GM18909 (cell line): ENCODE measurements at regions not wholly inside any gene's neighbourhood (a gene's known extent, or its start where the extent isn't known, plus 50 kb on each side); places are given as distances from the start of the nearest gene placed in this dataset.

Experiments
- ATAC-seq: cut with Tn5 transposase; IDR thresholded peaks from one replicate; pipeline ENCODE4 v1.9.1; 2021; ENCODE audit warnings: mild to moderate bottlenecking; ENCODE audit not compliant: unreplicated experiment, poor library complexity

DNA sequence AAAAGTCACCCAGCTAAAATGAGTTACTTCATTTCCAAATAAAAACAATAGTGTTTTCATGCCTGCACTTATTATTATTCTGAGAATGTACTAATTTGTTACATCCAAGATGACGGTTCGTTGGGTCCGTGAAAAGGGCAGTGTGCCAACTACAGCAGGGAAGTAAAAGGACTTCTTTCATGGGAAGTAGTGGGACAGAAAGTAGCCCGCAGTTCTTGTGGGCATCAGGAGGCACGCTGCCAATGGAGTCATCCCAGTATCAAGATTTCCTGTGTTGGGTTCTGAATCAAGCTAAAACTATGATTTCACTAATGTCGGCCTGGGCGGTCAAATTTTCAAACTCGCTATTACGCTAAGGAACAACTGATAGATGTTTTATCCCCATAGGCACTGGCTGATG is 254.5 kb upstream of the SOX2 start:
- no peak for ATAC-seq

DNA sequence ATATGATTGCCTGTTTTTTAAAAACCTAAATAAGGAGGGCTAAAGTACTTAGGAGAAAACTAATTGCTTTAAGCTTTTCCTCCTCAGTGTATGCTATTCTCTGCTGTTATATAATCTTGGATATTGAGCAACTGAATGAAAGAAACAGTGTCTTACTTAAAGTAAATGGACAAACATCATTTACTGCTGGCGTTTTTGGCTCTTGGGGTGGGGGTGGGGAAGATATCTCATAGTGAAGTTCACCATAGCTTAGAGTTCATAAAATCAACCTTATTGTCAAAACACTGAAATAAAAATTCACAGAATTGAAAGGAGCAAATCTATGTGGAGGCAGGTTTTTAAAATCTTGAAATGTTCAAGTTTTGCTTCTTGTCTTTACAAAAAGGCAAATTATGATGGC is 256.4 kb upstream of the SOX2 start:
- no peak for ATAC-seq

DNA sequence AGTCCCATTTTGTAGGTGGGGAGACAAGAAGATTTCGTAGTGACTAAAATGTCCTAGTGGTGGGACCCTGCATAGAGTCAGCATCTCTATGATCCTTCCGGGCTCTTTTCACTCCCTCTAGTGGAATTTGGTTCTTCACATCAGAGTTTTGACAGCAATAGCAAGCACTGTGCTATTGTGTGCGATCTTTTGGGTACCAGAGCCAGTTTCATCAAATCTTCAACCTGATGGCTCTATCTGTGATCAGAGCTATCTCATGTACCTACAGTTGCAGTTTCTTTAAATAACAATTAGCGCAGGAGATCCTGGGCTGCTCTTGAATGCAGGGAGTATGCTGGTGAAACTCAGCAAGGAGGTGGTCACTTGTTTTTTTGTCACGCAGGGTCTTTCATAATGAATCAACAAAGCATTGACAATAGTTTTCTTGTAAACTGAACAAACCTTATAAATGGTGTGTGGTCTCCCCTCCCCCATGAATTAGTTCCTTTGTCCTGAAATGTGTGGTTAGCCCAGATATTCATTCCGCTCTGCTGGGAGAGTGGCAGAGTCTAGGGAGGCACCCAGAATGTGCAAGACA is 257.2 kb upstream of the SOX2 start:
- ATAC-seq = no peak

DNA sequence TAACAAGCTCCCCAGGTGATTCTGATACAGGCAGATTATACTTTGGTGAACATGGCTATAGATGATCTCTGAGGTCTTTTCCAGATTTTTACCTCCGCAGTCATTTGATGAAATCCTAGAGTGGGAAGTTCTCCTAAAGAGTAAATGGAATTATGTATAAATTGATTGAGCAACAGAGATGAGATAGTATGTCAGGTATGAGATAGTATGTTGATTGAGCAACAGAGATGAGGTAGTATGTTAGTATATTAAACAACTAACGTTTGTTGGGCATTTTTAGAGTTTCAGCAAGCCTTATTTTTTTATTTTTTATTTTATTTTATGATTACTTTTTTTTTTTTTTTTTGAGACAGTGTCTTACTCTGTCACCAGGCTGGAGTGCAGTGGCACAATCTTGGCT is 265.0 kb upstream of the SOX2 start:
- no peak for ATAC-seq

DNA sequence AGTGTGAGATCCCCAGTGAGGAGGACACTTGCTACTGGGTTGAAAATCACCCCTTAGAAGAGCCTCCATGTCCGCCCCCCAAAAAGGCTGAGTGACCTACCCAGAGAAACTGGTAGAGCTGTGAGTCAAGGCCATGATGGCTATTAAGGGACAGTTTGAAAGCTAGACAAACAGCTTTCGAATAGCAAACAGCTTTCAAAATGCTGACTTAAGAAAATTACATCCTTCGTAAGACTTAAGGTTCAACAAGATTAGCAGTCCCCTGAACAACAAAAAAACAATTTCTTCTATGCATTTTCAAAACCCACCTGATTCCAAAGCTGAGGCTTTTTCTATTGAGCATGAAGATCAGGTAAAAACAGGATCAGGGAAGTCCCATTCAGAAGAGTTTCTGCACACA is 269.7 kb upstream of the SOX2 start:
- no peak for ATAC-seq

DNA sequence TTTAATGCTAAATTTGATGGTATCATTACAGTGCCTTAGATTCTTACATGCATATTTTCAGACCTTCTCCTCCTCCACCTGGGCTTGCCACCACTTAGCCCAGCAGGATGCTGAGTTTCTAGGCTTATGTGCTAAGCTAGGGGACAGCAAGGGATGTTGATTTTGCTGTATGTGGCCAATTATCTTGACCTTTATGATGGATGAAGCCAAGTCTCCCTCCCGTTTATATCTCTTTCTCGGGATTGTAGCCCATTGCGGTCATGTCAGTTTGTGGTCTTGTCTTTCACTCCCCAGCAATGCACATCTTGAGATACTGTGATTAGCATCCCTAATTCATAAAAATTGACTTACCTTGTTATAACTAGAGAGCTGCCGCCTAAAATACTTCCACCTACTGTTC is 278.7 kb upstream of the SOX2 start:
- ATAC-seq = no peak

DNA sequence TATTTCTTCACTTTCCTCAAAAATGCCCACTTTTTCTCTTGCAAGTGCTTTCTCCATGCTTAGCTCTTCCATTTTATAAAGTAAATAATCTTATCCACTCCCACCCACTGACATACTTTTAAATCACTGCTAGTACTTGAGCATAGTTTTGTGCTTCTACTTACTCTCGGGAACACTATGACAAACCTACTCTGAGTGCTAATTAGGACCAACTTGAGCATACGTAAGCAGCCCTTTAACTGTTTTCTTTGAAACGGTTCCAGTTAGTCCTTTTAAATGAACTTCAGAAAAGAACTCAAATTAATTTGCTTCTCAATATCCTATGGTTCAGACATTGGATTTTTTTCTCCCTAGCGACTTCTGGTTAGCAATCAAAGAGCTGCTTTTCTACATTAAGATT is 280.0 kb upstream of the SOX2 start:
- no peak for ATAC-seq

DNA sequence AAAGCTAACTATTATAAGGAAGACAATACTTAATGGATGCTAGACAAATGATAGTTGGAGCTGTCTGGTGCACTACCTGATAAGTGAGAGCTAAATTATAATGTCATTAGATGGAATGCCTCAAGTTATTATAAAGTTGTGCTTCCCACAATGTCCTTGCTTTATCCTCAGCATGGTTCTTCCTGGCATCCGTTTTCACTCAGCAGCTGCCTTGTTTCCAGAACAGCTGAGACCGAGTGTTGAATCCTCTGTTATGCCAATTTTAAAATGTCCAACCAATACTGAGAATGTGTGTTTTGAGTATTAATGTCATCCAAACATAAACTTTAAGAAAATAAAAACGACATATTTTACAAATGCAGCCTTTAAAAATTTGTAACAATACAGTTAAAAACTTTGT is 286.7 kb upstream of the SOX2 start:
- no peak for ATAC-seq

DNA sequence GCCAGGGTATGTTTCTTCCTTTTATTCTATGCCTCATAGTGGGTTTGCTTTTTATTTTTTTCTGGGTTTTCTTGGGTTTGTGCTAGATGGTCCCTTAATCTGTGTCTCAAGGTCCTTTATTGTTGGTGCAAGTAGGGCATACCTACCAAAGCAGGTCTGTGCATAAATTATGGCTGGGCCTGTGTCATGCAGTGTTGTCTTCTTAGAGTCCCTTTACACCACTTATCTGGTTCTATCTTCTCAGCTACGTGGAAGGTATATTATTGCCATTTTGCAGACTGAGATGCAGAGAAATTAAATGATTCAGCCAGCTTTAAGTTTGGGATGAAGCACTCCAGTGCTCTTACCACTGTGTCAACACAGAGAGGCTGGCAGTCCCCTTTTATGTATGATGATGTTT is 293.5 kb upstream of the SOX2 start:
- ATAC-seq = no peak

DNA sequence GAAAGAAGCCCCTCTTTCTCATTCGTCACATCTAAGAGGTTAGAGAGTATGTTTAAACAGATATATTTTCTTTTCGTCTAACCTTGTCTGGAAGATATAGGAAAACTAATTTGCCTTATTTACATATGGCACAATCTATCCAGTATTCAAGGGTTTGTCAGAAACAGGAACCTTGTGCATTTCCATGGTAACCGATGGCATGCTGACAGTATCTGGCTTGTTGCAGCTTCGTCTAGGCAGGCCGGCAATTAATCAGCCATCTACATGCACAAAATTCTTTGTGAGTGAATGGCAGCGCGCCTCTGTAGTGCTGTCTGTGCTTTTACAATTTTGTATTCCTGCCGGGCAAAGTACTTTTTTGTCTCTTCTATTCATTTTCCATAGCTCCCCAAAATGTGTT is 294.0 kb upstream of the SOX2 start:
- ATAC-seq = no peak

DNA sequence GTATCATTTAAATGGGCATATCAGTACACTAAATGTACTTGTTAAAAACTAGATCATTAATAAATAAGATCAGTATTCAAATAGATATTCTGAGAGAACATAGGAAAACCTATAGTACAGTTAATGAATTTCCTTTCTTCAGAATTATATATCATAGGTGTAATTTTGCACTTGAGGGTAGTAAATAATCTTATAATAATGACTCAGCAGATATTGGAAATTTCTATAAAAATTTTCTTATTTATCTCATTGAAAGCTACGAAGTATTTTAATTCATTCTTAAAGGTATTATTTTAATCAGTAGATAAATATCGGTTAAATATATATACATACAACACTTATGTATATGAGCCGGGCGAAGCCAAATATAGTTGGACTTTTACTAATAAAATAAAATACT is 300.9 kb upstream of the SOX2 start:
- ATAC-seq = no peak

DNA sequence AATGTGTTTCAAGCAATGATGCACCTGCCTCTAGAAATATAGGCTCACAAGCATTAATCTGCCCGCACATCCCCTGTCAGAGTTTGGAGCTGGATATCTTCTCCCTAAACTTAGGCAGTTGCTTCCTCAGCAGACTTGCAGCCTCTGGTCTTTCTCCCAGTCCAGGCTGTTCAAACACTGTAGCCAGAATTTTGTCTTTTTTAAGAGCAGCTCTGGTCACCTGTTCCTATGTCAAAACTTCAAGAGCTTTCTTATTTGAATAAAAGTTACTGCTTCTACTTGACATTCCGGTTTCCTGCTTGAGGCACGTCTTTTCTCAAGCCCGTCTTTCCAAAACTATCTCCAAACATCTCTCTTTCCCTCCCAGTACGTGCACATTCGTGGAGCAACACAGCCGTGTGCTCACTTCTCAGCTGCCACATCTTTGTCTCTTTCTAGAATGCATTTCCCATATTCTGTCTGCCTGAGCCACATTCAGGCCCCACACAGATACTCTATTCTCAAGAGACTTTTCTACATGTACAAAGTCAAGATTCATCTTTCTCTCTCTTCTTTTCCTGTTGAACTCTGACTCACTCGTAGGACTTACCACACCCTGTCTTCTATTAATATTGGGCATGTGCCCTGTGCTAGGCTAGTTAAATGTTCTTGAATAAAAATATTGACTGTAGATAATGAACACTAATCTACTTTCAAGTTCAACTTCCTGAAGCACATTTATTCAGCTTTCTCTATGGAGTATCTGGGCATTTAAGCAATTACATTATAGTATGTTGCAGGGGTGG is 307.7 kb upstream of the SOX2 start:
- no peak for ATAC-seq

DNA sequence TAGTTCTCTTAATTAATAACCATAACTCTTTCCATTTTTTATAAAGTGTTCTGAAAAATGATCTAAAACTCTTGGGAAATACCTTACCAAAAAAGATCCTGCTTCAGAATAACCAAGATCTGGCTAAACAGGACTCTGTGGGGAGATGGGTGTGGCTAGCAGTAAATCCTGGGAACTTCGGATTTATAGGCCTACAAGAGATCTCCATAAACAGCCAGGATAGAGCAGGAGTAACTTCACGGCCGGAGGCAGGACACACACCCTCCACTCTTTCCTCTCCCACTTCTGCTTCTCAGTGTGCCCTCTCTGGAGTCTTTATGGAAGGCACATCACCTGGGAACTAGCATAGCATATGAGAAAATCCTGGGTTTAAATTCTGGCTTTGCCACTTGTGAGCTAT is 309.4 kb upstream of the SOX2 start:
- ATAC-seq = no peak

DNA sequence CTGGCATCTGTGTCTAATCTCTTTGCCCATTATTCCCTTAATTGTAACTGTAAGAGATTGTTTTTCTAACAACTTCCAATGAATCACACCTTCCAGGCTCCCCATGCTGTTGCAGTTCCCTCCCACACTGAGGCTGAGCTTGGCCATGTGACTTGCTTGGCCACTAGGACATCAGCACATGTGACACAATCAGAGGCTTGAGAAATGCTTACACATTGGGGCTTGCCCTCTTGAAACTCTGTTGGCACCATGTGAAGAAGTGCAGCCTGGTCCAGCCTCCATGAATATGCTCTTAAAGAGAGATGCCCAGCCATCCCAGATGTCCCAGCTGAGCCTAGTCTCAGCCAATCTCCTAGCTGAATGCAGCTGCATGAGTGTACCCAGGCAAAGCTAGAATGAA is 326.8 kb upstream of the SOX2 start:
- no peak for ATAC-seq

DNA sequence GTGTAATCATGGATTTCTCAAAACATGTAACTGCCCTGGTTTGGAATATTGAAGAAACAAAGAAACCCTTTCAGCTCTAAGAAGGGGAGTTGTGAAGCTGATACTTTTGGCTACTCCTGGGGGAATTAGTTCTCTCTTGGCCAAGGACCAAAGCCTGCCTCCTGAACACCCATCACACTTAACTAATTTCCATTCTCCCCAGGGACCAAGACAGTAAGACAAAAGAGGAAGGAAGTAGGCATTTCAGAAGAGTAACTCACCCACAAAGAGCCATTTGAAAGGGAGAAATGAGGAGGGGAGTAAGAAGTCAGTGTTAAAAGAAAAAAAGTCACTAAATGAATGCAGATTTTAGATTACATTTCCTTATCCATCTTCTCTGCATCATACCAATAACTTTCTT is 328.0 kb upstream of the SOX2 start:
- ATAC-seq = no peak

DNA sequence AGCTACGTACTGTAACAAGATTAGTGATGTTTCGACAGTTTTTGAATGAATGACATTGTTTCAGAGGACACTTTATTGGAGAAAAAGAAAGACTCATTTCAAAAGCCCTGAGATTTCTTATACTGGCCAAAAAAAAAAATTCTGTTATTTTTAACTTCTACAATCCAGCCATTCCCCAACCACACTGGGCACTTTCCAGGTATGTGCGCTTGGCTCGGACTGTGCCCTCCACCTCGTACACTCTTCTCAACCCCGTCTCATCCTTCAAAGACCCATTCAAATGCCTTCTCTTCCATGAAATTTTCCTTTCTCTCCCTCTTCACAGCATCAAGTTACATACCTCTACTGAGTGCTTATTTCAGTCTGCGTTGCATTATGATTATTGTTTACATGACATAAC is 328.5 kb upstream of the SOX2 start:
- ATAC-seq = no peak

DNA sequence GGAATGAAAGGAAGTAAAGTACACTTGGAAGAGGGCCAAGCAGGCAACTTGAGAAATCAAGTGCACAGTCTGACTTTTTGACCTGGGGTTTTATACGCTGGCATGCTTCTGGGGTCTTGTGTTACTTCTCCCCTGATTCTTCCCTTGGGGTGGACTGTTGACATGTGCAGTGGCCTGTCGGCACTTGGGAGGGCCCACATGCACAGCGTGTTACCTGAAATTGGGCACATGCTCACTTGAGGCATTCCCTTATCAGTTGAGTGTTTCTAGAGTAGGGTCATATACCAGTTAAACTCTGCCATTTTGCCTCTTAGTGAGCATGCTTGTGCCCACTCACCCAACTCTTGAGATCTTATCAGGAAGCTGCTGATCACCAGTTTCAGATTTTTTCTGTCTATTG is 329.1 kb upstream of the SOX2 start:
- no peak for ATAC-seq

DNA sequence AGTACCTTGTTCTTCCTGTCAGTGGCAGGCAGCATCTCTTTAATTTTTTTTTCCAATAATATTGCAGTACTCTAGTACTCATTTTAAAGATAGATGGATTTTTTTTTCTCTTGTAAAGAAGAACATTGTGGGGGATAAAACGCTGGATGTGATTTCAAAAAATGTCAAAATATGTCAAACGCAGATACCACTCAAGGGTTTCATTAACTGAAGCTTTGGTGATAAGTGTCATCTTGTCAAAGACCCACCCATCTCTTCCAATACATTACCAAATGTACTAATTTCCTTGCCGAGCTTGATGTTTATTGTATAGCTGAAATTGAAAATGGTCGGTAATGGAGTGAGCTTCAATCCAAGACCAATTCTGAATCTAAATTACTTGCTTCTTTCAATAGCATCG is 332.4 kb upstream of the SOX2 start:
- no peak for ATAC-seq

DNA sequence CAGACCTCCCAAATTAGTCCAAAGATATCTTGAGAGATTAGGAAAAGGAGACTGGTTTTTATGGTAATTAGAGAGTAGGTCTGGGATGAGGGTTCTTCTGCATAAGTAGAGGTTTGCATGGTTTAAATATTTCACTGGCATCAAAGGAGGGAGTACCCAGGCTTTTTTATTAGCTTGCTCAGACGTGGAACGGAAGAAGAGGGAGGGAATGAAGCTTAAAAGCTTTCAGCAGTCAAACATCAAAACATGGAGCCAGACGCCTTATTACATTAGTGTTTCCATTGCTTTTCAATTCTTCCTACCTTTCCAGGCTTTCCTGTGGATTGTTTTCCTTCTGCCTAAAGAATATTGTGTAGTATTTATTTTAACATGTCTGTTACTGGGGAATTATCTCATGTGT is 342.1 kb upstream of the SOX2 start:
- no peak for ATAC-seq

DNA sequence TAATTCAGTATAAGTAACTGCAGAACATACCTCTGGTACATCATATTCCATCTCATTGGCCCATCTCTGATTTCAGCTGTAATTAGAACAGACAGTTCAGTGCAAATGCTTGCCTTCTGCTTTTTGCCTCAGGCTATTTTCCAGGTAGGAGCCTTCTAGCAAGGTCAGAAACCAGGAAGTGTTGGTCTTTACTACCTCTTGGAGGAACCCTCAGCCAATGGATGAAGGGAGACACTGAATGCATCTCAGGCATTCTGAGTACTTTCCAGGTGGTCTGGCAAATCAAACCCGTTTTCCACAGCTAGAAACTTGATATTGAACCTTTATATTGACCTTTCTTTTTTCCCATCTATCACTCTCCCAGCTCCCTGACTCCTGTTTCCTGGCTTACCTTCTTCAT is 348.5 kb upstream of the SOX2 start:
- ATAC-seq = no peak

DNA sequence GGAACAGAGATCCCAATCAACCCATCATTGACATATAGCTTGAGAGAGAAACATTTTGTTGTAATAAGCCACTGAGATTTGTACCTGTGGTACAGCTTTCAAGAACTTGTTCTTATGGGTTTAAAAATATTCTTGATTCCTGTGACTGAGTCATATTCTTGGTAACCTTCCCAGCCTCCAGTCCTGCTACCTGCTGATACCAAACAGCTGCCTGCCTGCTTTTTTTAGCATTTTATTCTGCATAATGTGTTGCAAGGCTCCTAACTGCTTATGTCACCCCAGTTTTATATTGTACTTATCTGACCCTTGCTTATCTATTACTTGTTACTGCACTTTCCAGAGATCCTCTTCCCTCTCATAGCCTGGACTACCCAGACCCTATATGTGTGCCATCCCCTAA is 349.3 kb upstream of the SOX2 start:
- no peak for ATAC-seq

DNA sequence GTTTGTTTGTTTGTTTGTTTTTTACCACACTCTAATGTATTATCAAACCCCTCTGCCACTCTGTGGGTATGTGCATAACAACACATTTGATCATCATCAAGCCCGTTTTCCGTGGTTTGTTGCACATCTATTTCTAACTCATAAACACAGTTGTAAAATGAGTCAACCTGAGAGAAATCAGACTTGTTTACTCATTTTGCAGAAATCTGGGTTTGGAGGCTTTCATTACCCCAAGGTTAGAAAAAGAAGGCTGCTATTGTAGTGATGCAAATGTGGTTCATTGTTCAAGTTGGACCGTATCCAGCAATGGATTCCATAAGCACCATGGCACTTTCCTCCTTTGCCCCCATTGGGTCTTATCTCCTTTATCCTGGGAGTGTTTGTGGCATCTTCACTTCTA is 353.2 kb upstream of the SOX2 start:
- peak; percentile 68 for ATAC-seq
